A673 (cell line): ENCODE measurements at regions not wholly inside any gene's neighbourhood (a gene's known extent, or its start where the extent isn't known, plus 50 kb on each side); places are given as distances from the start of the nearest gene placed in this dataset.

Experiments used
- EZH2 ChIP-seq: fragments of 200-600 bp; sonication (generic); IDR thresholded peaks from 2 replicates; pipeline ENCODE4 v1.6.1; 2017; ENCODE audit warnings: borderline replicate concordance, low read depth, mild to moderate bottlenecking, mixed read lengths, antibody characterized with exemption, low read length; ENCODE audit not compliant: poor library complexity, severe bottlenecking
- TF ChIP-seq, protein P1 (sequence below): fragments of 300-800, 200-600 bp; sonication (generic); conservative IDR thresholded peaks from 2 replicates; pipeline ENCODE4 v1.5.1; 2017; ENCODE audit warnings: low read depth, mild to moderate bottlenecking, antibody characterized with exemption, low read length, moderate library complexity, mixed read lengths

DNA sequence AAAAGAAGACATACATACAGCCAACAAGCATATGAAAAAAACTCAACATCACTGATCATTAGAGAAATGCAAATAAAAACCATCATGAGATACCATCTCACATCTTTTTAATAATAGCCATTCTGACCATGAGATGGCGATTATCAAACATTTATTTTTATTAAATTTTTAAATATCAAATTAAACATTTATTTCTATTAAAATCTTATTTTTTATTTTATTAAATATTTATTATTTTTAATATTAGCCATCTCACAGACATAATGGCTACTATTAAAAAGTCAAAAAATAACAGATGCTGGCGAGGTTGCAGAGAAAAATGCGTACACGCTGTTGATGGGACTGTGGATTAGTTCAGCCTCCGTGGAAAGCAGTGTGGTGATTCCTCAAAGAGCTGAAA, 264.8 kb upstream of the TENM4 start:
- no peak for TF ChIP-seq EZH2
- TF ChIP-seq, protein P1, sequence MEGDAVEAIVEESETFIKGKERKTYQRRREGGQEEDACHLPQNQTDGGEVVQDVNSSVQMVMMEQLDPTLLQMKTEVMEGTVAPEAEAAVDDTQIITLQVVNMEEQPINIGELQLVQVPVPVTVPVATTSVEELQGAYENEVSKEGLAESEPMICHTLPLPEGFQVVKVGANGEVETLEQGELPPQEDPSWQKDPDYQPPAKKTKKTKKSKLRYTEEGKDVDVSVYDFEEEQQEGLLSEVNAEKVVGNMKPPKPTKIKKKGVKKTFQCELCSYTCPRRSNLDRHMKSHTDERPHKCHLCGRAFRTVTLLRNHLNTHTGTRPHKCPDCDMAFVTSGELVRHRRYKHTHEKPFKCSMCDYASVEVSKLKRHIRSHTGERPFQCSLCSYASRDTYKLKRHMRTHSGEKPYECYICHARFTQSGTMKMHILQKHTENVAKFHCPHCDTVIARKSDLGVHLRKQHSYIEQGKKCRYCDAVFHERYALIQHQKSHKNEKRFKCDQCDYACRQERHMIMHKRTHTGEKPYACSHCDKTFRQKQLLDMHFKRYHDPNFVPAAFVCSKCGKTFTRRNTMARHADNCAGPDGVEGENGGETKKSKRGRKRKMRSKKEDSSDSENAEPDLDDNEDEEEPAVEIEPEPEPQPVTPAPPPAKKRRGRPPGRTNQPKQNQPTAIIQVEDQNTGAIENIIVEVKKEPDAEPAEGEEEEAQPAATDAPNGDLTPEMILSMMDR, result no peak
